ENCODE measurements at regions not wholly inside any gene's neighbourhood (a gene's known extent, or its start where the extent isn't known, plus 50 kb on each side); places are given as distances from the start of the nearest gene placed in this dataset.

DNA sequence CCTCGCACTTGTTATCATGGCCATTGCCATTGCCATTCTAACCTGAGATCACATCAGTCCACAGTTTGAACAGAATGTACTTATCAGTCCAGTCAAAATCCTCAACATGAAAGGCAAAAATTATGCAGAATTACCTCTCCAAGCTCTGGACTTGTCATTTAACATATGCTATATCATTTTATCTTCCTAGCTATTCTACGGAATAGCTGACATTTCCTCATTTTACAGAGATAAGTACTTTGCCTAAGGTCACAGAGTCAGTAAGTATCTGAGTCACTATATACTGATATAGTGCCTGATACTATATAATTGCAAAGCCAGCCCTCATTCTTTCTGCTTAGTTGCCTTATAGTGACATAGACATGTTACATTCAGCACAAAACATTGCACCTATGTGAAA is 456.9 kb upstream of the GHITM start:
- H3K4me3 ChIP-seq: no peak overlapping the region
- TF ChIP-seq, protein P1, sequence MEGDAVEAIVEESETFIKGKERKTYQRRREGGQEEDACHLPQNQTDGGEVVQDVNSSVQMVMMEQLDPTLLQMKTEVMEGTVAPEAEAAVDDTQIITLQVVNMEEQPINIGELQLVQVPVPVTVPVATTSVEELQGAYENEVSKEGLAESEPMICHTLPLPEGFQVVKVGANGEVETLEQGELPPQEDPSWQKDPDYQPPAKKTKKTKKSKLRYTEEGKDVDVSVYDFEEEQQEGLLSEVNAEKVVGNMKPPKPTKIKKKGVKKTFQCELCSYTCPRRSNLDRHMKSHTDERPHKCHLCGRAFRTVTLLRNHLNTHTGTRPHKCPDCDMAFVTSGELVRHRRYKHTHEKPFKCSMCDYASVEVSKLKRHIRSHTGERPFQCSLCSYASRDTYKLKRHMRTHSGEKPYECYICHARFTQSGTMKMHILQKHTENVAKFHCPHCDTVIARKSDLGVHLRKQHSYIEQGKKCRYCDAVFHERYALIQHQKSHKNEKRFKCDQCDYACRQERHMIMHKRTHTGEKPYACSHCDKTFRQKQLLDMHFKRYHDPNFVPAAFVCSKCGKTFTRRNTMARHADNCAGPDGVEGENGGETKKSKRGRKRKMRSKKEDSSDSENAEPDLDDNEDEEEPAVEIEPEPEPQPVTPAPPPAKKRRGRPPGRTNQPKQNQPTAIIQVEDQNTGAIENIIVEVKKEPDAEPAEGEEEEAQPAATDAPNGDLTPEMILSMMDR (IDR thresholded peaks at IDR 0.05): no peak
- intact Hi-C loops (cut with DNase I): no loop called here

DNA sequence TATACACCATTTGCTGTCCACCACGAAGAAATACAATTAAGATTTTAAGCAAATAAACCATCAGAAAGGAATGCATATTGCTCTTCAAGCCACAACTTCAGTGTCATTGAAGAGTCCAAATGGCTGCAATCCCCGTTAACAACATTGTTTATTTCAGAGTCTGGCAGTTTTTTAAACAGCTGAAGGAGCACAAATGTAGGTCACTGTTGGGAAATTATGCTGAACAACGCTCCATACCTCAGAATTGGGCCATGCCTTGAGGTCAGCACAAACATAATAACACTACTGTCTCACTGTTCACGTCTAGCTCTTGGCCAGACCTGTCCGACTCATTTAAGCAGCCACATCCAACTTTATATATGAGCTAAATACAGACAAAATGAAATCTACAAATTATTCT is 453.9 kb upstream of the GHITM start:
- TF ChIP-seq, protein P1 (IDR thresholded peaks at IDR 0.05): no peak
- no peaks in the 10 kb centered on the region for H3K36me3 ChIP-seq
- intact Hi-C loops (cut with DNase I): no loop called here
- DNase-seq (peak in 1 of 4 donors; percentile 30), ATAC-seq (peak; percentile 29)
- H3K27me3 ChIP-seq: no peaks in the 10 kb centered on the region
- H3K4me3 ChIP-seq: no peak overlapping the region
- H3K4me1 ChIP-seq: no peaks in the 10 kb centered on the region
- no peak overlapping the region for H3K27ac ChIP-seq
- H3K9me3 ChIP-seq: no peaks in the 10 kb centered on the region

More for the DNA sequence above, 456.9 kb upstream of the GHITM start:
- Histone ChIP-seq H3K9me3 (no peaks in the 10 kb centered on the region), H3K27ac (no peak overlapping the region), H3K27me3 (no peaks in the 10 kb centered on the region), H3K36me3 (no peaks in the 10 kb centered on the region), H3K4me1 (no peaks in the 10 kb centered on the region)
- DNase-seq (no peak), ATAC-seq (no peak)

DNA sequence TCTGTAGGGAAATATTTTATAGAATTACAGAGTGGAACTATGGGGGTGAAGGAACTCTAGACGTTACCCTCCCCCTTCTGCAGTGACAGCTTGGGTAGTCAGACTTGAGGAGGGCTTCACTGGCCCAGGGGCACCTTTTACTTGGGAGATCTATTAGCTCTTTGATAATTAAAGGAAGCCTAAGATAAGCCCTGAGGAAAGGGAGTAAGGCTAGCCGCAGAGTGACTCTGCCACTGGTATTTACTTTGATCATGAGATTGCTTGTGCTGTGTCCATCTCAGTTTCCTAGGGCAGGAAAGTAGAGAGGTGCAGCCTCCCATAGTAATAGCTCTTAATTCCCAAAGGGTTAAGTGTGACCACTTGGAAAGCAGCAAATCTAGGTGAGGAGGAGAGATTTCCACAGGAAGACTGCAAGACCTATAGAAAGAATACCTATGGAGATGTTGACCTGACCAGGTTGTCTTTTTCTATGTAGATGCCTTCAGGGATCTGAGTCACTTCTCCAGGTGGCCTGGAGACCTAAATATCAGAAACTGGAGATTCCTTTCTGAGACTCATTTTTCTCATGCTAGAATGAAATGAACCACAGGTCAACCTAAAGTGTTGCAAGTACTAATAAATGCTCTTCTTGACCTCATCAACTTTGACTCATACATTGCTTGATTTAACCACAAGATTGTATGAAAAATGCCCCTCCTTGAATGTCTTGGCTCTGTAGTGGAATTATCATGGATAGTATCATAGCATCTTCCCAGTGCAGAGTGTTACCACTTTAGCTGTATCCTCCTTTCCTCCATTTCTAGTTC is 447.3 kb upstream of the GHITM start:
- Histone ChIP-seq H3K27me3 (no peaks in the 10 kb centered on the region), H3K4me3 (no peak overlapping the region), H3K4me1 (no peaks in the 10 kb centered on the region), H3K36me3 (no peaks in the 10 kb centered on the region), H3K27ac (no peak overlapping the region), H3K9me3 (no peaks in the 10 kb centered on the region)
- TF ChIP-seq, protein P1 (IDR thresholded peaks at IDR 0.05): no peak
- DNase-seq (no peak), ATAC-seq (no peak)
- intact Hi-C loops (cut with DNase I): no loop called here

DNA sequence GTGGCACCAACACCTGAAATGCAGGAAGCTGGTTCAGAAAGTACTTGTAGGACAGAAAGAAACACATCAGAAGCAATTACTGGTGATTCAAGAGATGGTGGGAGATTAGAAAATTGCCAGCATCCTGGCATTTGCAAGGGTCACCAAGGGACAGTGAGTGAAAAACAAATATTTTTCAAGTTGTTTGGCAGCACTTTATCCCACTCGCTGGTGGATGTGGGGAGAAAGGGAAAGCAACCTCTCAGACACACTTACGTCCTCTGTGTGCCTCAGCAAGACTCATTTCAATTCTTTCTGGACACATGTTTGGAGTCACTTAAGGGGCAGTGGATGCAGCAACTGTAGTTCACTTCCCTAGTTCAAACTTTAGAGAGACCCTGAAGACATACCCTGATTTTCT is 440.4 kb upstream of the GHITM start:
- ATAC-seq: no peak
- H3K4me3 ChIP-seq: no peak overlapping the region
- H3K27ac ChIP-seq: no peak overlapping the region
- H3K36me3 ChIP-seq: no peaks in the 10 kb centered on the region
- intact Hi-C loops (cut with DNase I): no loop called here
- DNase-seq: no peak
- no peaks in the 10 kb centered on the region for H3K9me3 ChIP-seq
- TF ChIP-seq, protein P1 (IDR thresholded peaks at IDR 0.05): no peak
- H3K27me3 ChIP-seq: no peaks in the 10 kb centered on the region
- no peaks in the 10 kb centered on the region for H3K4me1 ChIP-seq

DNA sequence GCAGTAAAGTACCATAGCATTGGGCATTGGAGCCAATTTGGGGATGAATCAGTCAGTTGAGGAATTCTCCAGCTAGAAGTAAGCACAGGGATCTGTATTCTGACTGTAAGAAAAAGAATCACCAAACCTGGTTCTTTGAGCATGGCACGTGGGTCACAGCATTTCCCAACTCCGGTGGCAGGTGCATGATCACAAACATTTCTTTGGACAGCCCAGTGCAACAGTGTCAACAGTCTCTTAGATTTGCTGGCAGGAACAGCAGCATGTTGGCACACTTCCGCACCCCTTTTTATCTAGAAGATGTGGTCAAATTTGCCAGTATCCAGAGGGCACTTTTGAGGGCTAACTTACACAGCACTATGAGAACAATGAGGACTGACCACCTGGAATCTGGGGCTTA is 437.5 kb upstream of the GHITM start:
- Histone ChIP-seq H3K27ac (no peak overlapping the region), H3K27me3 (no peaks in the 10 kb centered on the region), H3K4me1 (no peaks in the 10 kb centered on the region), H3K4me3 (no peak overlapping the region), H3K9me3 (no peaks in the 10 kb centered on the region), H3K36me3 (no peaks in the 10 kb centered on the region)
- intact Hi-C loops (cut with DNase I): no loop called here
- ATAC-seq: no peak
- DNase-seq: no peak
- TF ChIP-seq, protein P1 (IDR thresholded peaks at IDR 0.05): no peak
